ENCODE measurements at regions not wholly inside any gene's neighbourhood (a gene's known extent, or its start where the extent isn't known, plus 50 kb on each side); places are given as distances from the start of the nearest gene placed in this dataset.
"Not testable (repeated sequence)": the region's sequence is repeated elsewhere in the genome, so short reads cannot be mapped to it uniquely, and the experiment has no call there.

DNA sequence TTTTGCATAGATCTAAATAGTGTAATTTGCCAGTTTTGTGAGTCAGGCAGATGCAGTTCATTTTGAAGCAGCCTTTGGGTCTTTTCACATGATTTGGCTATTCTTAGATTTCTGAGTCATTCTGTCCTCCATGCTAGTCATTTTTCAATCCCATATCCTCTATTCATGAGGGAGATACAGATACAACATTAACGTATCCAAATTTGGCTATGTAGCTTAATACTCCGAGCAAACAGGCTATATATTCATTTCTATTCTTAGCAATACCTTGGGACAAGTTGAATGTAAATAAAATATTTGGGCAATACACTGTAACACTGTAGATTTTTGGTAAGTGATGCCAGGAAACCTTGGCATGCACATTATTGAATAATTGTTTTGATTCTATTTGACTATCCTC, 270.7 kb upstream of the PDE3A start:
- Mint-ChIP-seq H3K36me3 (ENCODE audit: insufficient read depth) (no peaks in the 10 kb centered on the region), H3K4me1 (ENCODE audit: low read depth in 2 of 2) (no peaks in the 10 kb centered on the region), H3K9me3 (no peaks in the 10 kb centered on the region), H3K27ac (no peak overlapping the region), H3K27me3 (no peaks in the 10 kb centered on the region), H3K4me3 (no peak overlapping the region)
- DNase-seq, result no peak
- no peak for ATAC-seq (replicated peaks)

DNA sequence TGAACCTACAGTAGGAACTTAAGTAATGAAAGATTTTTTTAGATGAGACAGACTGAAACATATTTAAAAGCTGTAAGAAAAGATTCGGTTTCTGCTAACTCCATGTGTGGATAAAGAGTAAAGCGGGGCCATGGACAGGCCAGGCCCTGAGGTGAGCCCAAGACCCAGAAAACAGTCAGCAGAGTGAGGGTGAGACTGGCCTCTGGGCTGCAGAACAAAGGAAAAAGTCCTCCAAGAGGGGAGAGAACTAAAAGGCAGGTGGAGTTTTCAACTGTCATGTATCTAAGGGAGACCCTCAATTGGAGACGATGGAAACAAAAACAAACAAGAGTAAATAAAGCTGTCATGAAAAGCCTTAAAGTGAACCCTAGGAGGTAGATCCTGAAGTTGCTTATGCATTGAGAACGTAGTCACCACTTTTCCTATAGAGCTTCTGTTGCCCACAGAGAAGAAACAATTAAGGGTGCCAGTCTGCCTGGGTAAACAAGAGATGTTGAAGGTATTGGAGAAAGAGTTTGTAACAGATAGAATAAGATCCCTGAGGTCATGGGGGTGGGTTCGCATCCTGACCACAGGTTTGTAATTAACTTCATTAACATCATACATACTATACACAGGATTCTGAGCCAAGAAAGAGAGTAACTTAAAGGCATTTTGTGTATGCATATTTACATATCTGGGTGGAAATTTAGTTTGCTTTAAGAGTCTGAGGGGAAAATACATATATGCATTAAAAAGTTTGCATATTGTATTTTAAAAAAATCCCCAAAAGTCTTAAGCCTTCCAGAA, 268.7 kb upstream of the PDE3A start:
- no peak for ATAC-seq (replicated peaks)
- Mint-ChIP-seq H3K27ac (no peak overlapping the region), H3K36me3 (ENCODE audit: insufficient read depth) (no peaks in the 10 kb centered on the region), H3K4me1 (ENCODE audit: low read depth in 2 of 2) (no peaks in the 10 kb centered on the region), H3K9me3 (no peaks in the 10 kb centered on the region), H3K4me3 (no peak overlapping the region), H3K27me3 (no peaks in the 10 kb centered on the region)
- DNase-seq, result no peak

DNA sequence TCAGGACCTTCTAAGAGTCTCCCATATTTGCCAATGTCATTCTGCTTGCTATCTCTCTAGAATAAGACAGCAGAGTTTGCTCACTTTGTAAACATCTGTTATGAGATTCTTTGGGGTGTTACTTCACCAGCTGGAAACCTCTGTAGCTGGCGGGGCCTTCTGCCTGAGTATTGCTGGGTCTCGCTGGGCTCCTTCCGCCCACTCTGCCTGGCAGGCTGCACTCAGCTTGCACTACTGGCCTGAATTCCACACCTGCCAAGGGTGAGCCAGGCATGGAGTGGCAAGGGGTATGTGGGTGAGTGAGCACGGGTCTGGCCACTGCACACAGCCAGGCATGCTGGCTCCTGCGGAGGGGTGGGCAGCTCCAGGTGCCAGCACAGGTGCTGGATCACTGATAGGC, 267.3 kb upstream of the PDE3A start:
- no peaks in the 10 kb centered on the region for H3K36me3 Mint-ChIP-seq (ENCODE audit: insufficient read depth)
- H3K27ac Mint-ChIP-seq, result no peak overlapping the region

DNA sequence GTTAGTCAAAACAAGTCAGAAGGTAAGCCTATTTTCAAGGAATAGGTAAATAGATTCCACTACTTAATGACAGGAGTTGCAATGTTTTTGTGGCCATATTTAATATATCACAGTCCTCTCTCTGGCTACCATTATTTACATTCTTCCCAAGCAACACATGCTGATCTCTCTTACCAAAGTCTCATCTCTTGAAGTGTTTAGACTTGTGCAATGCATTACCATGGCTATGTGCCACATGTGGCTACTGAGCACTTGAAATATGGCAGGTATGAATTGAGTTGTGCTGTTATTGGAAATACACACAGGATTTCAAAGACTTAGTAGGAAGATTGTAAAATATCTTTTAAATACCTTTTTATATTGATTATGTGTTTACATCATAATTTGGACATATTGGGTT, 262.4 kb upstream of the PDE3A start:
- H3K27me3 Mint-ChIP-seq, result no peaks in the 10 kb centered on the region
- no peak overlapping the region for H3K4me3 Mint-ChIP-seq
- H3K9me3 Mint-ChIP-seq, result no peaks in the 10 kb centered on the region
- no peaks in the 10 kb centered on the region for H3K4me1 Mint-ChIP-seq (ENCODE audit: low read depth in 2 of 2)
- no peaks in the 10 kb centered on the region for H3K36me3 Mint-ChIP-seq (ENCODE audit: insufficient read depth)
- ATAC-seq (replicated peaks), result no peak
- no peak overlapping the region for H3K27ac Mint-ChIP-seq
- no peak for DNase-seq

More for the DNA sequence above, 267.3 kb upstream of the PDE3A start:
- no peaks in the 10 kb centered on the region for H3K4me1 Mint-ChIP-seq (ENCODE audit: low read depth in 2 of 2)
- no peaks in the 10 kb centered on the region for H3K27me3 Mint-ChIP-seq
- no peaks in the 10 kb centered on the region for H3K9me3 Mint-ChIP-seq
- DNase-seq (no peak), ATAC-seq (replicated peaks) (no peak)
- H3K4me3 Mint-ChIP-seq, result no peak overlapping the region

DNA sequence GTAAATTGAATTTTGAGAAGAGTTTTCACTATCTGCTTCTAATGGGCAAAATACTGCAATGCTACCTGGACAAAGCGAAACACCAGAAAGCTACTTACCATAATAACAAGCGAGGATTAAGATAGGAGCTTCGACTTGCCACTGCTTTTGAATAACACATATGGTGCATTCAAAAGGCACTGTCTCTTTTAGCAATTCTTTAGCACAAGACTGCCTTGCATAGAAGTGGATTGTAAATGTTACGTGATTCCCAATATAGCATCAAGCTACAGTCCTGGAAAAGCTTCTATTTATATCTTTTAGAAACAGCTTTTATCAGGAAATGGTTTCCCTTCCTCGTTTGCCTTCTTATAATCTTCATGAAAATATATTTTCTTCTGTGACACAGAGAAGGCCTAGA, 258.7 kb upstream of the PDE3A start:
- H3K27ac Mint-ChIP-seq, result no peak overlapping the region
- no peaks in the 10 kb centered on the region for H3K36me3 Mint-ChIP-seq (ENCODE audit: insufficient read depth)
- peaks cover 0 to 2% of the 10 kb centered on the region in 2 donors for H3K9me3 Mint-ChIP-seq
- DNase-seq, result no peak
- H3K27me3 Mint-ChIP-seq, result no peaks in the 10 kb centered on the region
- H3K4me3 Mint-ChIP-seq, result no peak overlapping the region
- no peak for ATAC-seq (replicated peaks)
- H3K4me1 Mint-ChIP-seq (ENCODE audit: low read depth in 2 of 2), result no peaks in the 10 kb centered on the region

DNA sequence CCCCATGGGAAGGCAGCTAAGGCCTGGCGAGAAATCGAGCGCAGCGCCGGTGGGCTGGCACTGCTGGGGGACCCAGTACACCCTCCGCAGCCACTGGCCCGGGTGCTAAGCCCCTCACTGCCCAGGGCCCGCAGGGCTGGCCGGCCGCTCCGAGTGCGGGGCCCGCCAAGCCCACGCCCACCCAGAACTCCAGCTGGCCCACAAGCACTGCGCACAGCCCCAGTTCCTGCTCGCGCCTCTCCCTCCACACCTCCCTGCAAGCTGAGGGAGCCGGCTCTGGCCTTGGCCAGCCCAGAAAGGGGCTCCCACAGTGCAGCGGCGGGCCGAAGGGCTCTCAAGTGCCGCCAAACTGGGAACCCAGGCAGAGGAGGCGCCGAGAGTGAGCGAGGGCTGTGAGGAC, 253.0 kb upstream of the PDE3A start:
- H3K4me1 Mint-ChIP-seq (ENCODE audit: low read depth in 2 of 2); DNase-seq; H3K27ac Mint-ChIP-seq; ATAC-seq (replicated peaks); H3K27me3 Mint-ChIP-seq; H3K36me3 Mint-ChIP-seq (ENCODE audit: insufficient read depth); H3K4me3 Mint-ChIP-seq: not testable (repeated sequence)
- H3K9me3 Mint-ChIP-seq, result peaks cover 2 to 10% of the 10 kb centered on the region in 2 donors

DNA sequence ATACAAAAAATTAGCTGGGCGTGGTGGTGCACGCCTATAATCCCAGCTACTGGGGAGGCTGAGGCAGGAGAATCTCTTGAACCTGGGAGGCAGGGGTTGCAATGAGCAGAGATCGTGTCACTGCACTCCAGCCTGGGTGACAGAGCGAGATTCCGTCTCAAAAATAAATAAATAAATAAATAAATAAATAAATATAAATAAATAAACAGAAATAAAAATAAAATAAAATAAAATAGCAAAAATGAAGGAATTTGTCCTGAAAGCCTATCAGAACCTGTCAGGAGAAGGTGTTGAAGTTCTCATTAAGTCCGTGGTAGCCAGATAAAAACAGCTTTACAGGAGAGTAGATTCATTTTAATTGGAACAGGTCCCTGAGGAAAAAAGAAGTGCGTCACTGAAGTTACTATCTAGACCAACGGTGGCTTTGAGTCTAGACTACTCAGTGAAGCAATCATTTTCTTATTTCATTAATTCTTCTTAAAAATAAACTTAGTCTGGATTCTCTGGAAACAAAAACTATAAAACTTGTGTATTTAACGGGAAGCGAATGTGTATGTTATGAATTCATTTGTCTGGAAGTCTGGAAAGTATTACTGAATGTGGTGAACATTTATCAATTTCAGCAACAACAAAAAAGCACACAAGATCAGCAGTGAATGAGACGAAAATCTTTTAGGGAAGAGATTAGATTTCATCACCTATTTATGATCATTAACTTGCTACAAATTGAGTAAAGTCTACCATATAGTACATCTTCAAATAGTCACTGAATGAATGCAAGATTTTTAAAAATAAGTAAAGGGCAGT, 248.5 kb upstream of the PDE3A start:
- DNase-seq (no peak), ATAC-seq (replicated peaks) (no peak)
- Mint-ChIP-seq H3K27ac (no peak overlapping the region), H3K9me3 (peaks cover 3 to 10% of the 10 kb centered on the region in 2 donors), H3K27me3 (no peaks in the 10 kb centered on the region), H3K4me3 (no peak overlapping the region), H3K36me3 (ENCODE audit: insufficient read depth) (no peaks in the 10 kb centered on the region), H3K4me1 (ENCODE audit: low read depth in 2 of 2) (no peaks in the 10 kb centered on the region)

DNA sequence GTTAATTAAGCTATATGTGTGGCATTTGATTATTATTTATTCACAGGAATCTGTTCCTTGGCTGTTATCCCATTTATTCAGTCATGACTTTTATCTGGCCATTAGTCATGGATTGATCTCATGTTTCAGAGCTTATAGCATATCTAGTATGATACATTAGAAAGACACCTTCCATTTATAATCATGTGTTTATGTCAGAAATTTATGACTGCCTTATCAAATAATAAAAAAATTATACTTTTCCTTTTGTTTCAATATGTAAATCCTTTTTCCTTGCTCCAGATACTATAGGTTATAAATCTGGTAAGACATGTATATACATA, 248.0 kb upstream of the PDE3A start:
- H3K4me1 Mint-ChIP-seq (ENCODE audit: low read depth in 2 of 2), result no peaks in the 10 kb centered on the region
- no peaks in the 10 kb centered on the region for H3K36me3 Mint-ChIP-seq (ENCODE audit: insufficient read depth)
- H3K4me3 Mint-ChIP-seq, result no peak overlapping the region
- H3K9me3 Mint-ChIP-seq, result peaks cover 3 to 10% of the 10 kb centered on the region in 2 donors
- H3K27me3 Mint-ChIP-seq, result no peaks in the 10 kb centered on the region
- H3K27ac Mint-ChIP-seq, result no peak overlapping the region
- ATAC-seq (replicated peaks) (no peak), DNase-seq (no peak)

DNA sequence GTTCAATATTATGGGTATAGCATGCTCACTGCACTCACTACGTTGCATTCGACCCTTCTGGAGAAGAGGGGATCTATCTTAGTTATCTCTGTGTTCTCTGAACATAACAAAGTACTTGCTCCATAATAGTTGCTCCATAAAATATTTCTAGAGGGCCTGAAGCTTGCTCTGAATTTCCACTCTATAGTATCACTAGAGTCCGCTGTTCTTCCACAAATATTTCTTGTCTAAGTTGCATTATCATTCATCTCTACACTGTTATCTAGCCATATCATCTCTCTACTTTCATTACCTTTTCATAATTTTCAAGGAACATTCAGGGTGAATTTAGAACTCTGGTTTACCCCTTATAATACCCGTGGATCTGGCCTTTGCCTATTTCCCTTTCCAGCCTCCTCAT, 246.1 kb upstream of the PDE3A start:
- Mint-ChIP-seq H3K36me3 (ENCODE audit: insufficient read depth) (no peaks in the 10 kb centered on the region), H3K4me3 (no peak overlapping the region), H3K27ac (no peak overlapping the region), H3K27me3 (no peaks in the 10 kb centered on the region), H3K9me3 (peaks cover 3 to 7% of the 10 kb centered on the region in 2 donors), H3K4me1 (ENCODE audit: low read depth in 2 of 2) (no peaks in the 10 kb centered on the region)
- no peak for ATAC-seq (replicated peaks)
- DNase-seq, result no peak

DNA sequence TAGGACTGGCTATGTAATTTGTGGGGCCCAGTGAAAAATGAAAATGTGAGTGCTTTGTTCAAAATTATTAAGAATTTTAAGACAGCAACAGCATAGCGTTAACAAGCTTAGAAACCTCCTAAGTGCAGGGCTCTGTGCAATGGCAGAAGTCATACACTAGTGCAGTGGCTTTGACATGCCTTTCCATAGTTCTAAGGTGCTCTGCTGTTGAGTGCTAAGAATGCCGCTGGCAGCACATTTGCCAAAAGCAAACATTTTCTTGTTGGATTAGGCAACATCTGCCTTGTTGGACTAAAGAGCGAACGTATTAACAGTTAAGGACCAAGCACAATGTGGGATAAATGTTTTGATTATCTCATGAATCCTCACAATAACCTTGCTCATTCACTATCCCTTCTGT, 244.9 kb upstream of the PDE3A start:
- no peaks in the 10 kb centered on the region for H3K4me1 Mint-ChIP-seq (ENCODE audit: low read depth in 2 of 2)
- no peaks in the 10 kb centered on the region for H3K27me3 Mint-ChIP-seq

DNA sequence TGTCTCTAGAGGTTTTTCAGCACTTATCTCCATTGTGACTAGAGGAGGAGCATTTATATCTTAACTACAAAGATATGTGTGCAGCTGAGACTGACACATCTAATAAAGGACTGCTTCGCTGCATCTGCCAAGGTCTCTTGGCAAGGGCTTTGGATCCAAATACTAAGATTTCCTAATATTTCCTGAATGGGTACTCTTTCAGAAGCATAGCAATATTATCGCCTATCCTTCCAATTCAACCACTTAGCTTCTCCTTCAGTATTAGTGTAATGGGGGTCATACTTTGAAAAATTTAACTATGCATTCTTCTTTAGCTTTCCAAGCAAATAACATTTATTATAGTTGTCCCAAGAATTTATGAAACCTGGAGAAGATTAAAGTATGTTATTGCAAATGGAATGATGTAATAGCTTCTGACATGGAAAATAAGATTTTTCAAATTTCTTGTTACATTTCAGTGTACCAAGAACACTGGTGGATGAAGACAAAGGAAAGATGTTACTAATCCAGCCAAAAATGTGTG, 243.0 kb upstream of the PDE3A start:
- peaks cover 0 to 3% of the 10 kb centered on the region in 2 donors for H3K9me3 Mint-ChIP-seq
- no peaks in the 10 kb centered on the region for H3K36me3 Mint-ChIP-seq (ENCODE audit: insufficient read depth)
- ATAC-seq (replicated peaks) (no peak), DNase-seq (no peak)
- H3K27ac Mint-ChIP-seq, result no peak overlapping the region
- no peaks in the 10 kb centered on the region for H3K4me1 Mint-ChIP-seq (ENCODE audit: low read depth in 2 of 2)
- H3K27me3 Mint-ChIP-seq, result no peaks in the 10 kb centered on the region
- no peak overlapping the region for H3K4me3 Mint-ChIP-seq

More for the DNA sequence above, 244.9 kb upstream of the PDE3A start:
- ATAC-seq (replicated peaks) (no peak), DNase-seq (no peak)
- Mint-ChIP-seq H3K9me3 (peaks cover 0 to 3% of the 10 kb centered on the region in 2 donors), H3K4me3 (no peak overlapping the region), H3K36me3 (ENCODE audit: insufficient read depth) (no peaks in the 10 kb centered on the region), H3K27ac (no peak overlapping the region)

DNA sequence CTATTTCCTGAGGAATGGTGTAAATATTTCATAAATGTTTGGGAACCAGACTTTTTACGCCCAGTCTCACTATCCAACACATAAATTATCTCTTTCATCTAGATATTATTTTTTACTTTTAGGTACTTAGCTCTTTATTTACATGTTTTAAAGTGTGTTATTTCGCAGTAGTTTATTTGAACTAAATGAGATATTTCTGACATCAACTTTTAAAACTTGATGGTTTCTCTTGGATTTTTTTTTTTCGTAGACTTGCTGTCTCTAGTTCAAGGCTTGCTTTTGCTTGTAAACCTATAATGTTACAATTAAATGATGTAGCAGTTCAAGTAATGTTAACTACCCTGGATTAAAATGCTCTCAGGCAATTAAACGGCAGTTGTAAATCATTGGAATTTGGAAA, 241.7 kb upstream of the PDE3A start:
- no peak overlapping the region for H3K4me3 Mint-ChIP-seq
- no peaks in the 10 kb centered on the region for H3K36me3 Mint-ChIP-seq (ENCODE audit: insufficient read depth)
- no peaks in the 10 kb centered on the region for H3K4me1 Mint-ChIP-seq (ENCODE audit: low read depth in 2 of 2)
- H3K27ac Mint-ChIP-seq, result no peak overlapping the region
- H3K9me3 Mint-ChIP-seq, result peaks cover 0 to 3% of the 10 kb centered on the region in 2 donors
- H3K27me3 Mint-ChIP-seq, result no peaks in the 10 kb centered on the region
- DNase-seq (no peak), ATAC-seq (replicated peaks) (no peak)

DNA sequence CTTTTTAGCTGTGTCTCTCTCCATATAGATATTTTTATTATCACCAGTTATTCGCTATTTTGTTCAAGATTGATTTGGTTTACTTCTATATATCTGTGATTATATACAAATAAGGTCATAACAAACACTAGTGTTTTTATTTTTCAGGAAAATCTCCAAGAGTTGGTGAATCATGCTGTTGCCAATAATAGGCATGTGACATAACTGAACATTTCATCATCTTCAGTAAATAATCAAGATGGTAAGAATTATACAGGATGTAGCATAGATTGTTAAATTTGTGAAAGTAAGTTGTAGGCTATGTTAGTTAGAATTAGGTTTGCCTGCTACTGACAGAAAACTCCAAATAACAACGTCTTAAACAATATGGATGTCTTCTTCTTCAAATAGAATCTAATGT, 240.9 kb upstream of the PDE3A start:
- Mint-ChIP-seq H3K27ac (no peak overlapping the region), H3K36me3 (ENCODE audit: insufficient read depth) (no peaks in the 10 kb centered on the region), H3K27me3 (no peaks in the 10 kb centered on the region), H3K9me3 (peaks cover 0 to 3% of the 10 kb centered on the region in 2 donors), H3K4me1 (ENCODE audit: low read depth in 2 of 2) (no peaks in the 10 kb centered on the region), H3K4me3 (no peak overlapping the region)
- ATAC-seq (replicated peaks) (no peak), DNase-seq (no peak)

DNA sequence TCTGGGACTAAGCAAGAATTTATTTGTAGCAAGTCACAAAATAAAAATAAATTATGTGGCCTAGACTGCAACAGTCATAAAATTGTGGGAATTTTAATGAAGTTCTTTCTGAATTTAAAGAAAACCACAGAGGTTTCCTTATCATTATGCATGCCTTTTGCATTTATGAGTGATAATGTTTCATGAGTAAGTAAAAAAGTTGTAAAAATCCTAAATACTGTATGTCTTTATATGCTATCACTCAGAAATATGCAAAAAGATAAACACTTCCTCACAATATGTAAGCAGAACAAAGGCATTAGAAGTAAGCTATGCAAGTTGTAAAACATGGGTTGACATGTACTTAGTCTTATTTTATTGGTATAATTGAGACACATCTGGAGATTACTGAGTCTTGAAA, 239.4 kb upstream of the PDE3A start:
- DNase-seq (no peak), ATAC-seq (replicated peaks) (no peak)
- Mint-ChIP-seq H3K4me3 (no peak overlapping the region), H3K4me1 (ENCODE audit: low read depth in 2 of 2) (no peaks in the 10 kb centered on the region), H3K27ac (no peak overlapping the region), H3K9me3 (no peaks in the 10 kb centered on the region), H3K36me3 (ENCODE audit: insufficient read depth) (no peaks in the 10 kb centered on the region), H3K27me3 (no peaks in the 10 kb centered on the region)
